ENCODE measurements at regions not wholly inside any gene's neighbourhood (a gene's known extent, or its start where the extent isn't known, plus 50 kb on each side); places are given as distances from the start of the nearest gene placed in this dataset.

GRCh38 chr13:50353651-50354415 lies 338.6 kb downstream of the KCNRG start:
- TF ChIP-seq EZH2 (IDR thresholded peaks at IDR 0.05; ENCODE audit: borderline replicate concordance, insufficient read depth, low read depth, low read length, poor library complexity, severe bottlenecking): no peak
- TF ChIP-seq, protein P1, sequence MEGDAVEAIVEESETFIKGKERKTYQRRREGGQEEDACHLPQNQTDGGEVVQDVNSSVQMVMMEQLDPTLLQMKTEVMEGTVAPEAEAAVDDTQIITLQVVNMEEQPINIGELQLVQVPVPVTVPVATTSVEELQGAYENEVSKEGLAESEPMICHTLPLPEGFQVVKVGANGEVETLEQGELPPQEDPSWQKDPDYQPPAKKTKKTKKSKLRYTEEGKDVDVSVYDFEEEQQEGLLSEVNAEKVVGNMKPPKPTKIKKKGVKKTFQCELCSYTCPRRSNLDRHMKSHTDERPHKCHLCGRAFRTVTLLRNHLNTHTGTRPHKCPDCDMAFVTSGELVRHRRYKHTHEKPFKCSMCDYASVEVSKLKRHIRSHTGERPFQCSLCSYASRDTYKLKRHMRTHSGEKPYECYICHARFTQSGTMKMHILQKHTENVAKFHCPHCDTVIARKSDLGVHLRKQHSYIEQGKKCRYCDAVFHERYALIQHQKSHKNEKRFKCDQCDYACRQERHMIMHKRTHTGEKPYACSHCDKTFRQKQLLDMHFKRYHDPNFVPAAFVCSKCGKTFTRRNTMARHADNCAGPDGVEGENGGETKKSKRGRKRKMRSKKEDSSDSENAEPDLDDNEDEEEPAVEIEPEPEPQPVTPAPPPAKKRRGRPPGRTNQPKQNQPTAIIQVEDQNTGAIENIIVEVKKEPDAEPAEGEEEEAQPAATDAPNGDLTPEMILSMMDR (IDR thresholded peaks at IDR 0.05): no peak
